Lung (tissue), 11 donors: ENCODE measurements at regions not wholly inside any gene's neighbourhood (a gene's known extent, or its start where the extent isn't known, plus 50 kb on each side); places are given as distances from the start of the nearest gene placed in this dataset.

Source experiments
- ATAC-seq: fragments of 200-7000 bp; cut with Tn5 transposase; one replicate; pipeline ENCODE4 v1.9.1; 2020; ENCODE audit warnings: moderate number of reproducible peaks; ENCODE audit not compliant: insufficient read depth, low FRiP score
- DNase-seq, 3 donors: peaks; one replicate each; pipeline ENCODE4 v3.0.0-alpha.2; 2013 to 2017
- H3K27ac ChIP-seq, 2 donors: one replicate each; pipeline ENCODE4 v1.5.1; 2013; ENCODE audit warnings: mild to moderate bottlenecking in 2 of 2, moderate library complexity in 2 of 2, control low read depth in 1 of 2, inconsistent platforms in 1 of 2, low read depth in 1 of 2, low read length in 1 of 2
- H3K27me3 ChIP-seq, 3 donors: one replicate each; pipeline ENCODE4 v1.5.1; 2013; ENCODE audit warnings: low read length in 2 of 3; ENCODE audit not compliant: control insufficient read depth in 3 of 3, insufficient read depth in 3 of 3
- H3K36me3 ChIP-seq, 4 donors: one replicate each; pipeline ENCODE4 v1.5.1; 2013; ENCODE audit warnings: low read length in 4 of 4, mild to moderate bottlenecking in 1 of 4, moderate library complexity in 1 of 4; ENCODE audit not compliant: control insufficient read depth in 4 of 4, insufficient read depth in 4 of 4
- H3K4me1 ChIP-seq, 5 donors: one replicate each; pipeline ENCODE4 v1.5.1; 2013; ENCODE audit warnings: low read length in 5 of 5, mild to moderate bottlenecking in 2 of 5, moderate library complexity in 1 of 5; ENCODE audit not compliant: control insufficient read depth in 5 of 5, insufficient read depth in 5 of 5
- H3K4me3 ChIP-seq: one replicate; pipeline ENCODE4 v1.5.1; 2013; ENCODE audit warnings: mild to moderate bottlenecking, control low read depth, moderate library complexity
- H3K9ac ChIP-seq, 2 donors: one replicate each; pipeline ENCODE4 v1.5.1; 2013; ENCODE audit warnings: low read length in 2 of 2, control low read depth in 1 of 2; ENCODE audit not compliant: insufficient read depth in 1 of 2
- H3K9me3 ChIP-seq, 4 donors: one replicate each; pipeline ENCODE4 v1.5.1; 2013; ENCODE audit warnings: low read length in 3 of 4, mild to moderate bottlenecking in 1 of 4, moderate library complexity in 1 of 4; ENCODE audit not compliant: control insufficient read depth in 4 of 4, insufficient read depth in 3 of 4
- CTCF ChIP-seq: IDR thresholded peaks from 2 replicates; pipeline ENCODE4 v1.5.1; 2012; ENCODE audit warnings: mild to moderate bottlenecking; ENCODE audit errors: control extremely low read depth, extremely low read depth
- WGBS, 2 donors: extraction: QIAGEN DNeasy Blood & Tissue Kit; methylation state at CpG; one replicate each; pipeline ENCODE4 v1.1.7; 2013; 5-methylcytosine and 5-hydroxymethylcytosine counted together
- donor health status: control.
- donor health status: control.
- donor health status: Bipolar disorder and iron deficiency.
- donor health status: healthy.
- donor health status: DM: yes; HTN: yes; CAD: no.

- TF ChIP-seq CTCF, result no peak
- no peak for DNase-seq
- Histone ChIP-seq H3K27me3 (no peaks in the 10 kb centered on the region), H3K36me3 (no peaks in the 10 kb centered on the region), H3K4me3 (no peak overlapping the region), H3K27ac (no peak overlapping the region), H3K4me1 (no peaks in the 10 kb centered on the region), H3K9ac (no peak overlapping the region), H3K9me3 (no peaks in the 10 kb centered on the region)
- ATAC-seq, result no peak
- 43 to 53% methylated on average over 3 of the region's 3 CpGs for WGBS, 2 donors
These were observed 774.7 kb downstream of the METTL4 start for GRCh38 chr18:1796636-1797035.

GRCh38 chr18:1797235-1797634 is 774.1 kb downstream of the METTL4 start:
- Histone ChIP-seq H3K9ac (no peak overlapping the region), H3K27me3 (no peaks in the 10 kb centered on the region), H3K4me1 (no peaks in the 10 kb centered on the region), H3K27ac (no peak overlapping the region), H3K36me3 (no peaks in the 10 kb centered on the region), H3K4me3 (no peak overlapping the region), H3K9me3 (no peaks in the 10 kb centered on the region)
- 58 to 87% methylated on average over 2 of the region's 2 CpGs for WGBS, 2 donors
- DNase-seq, result no peak
- no peak for ATAC-seq
- TF ChIP-seq CTCF, result no peak

- Histone ChIP-seq H3K27ac (no peak overlapping the region), H3K9ac (no peak overlapping the region), H3K27me3 (no peaks in the 10 kb centered on the region), H3K9me3 (no peaks in the 10 kb centered on the region), H3K4me1 (no peaks in the 10 kb centered on the region), H3K36me3 (no peaks in the 10 kb centered on the region), H3K4me3 (no peak overlapping the region)
- no peak for TF ChIP-seq CTCF
- ATAC-seq (no peak), DNase-seq (no peak)
- WGBS, 2 donors, result 50 to 70% methylated on average over 4 of the region's 4 CpGs
These were observed 765.8 kb downstream of the METTL4 start for GRCh38 chr18:1805521-1805920.

- Histone ChIP-seq H3K27me3 (no peaks in the 10 kb centered on the region), H3K4me1 (no peaks in the 10 kb centered on the region), H3K36me3 (no peaks in the 10 kb centered on the region), H3K27ac (no peak overlapping the region), H3K4me3 (no peak overlapping the region), H3K9ac (no peak overlapping the region), H3K9me3 (no peaks in the 10 kb centered on the region)
- TF ChIP-seq CTCF, result no peak
- DNase-seq (no peak), ATAC-seq (no peak)
- 84 to 89% methylated on average over 7 of the region's 7 CpGs for WGBS, 2 donors
These were observed 764.3 kb downstream of the METTL4 start for GRCh38 chr18:1806884-1807615.
